Retinal pigment epithelial cell (primary cell): ENCODE measurements at regions not wholly inside any gene's neighbourhood (a gene's known extent, or its start where the extent isn't known, plus 50 kb on each side); places are given as distances from the start of the nearest gene placed in this dataset.

Experiments
- DNase-seq: peaks from one replicate; pipeline ENCODE4 v3.0.0-alpha.2; 2010; ENCODE audit warnings: low read depth
- H3K4me3 ChIP-seq: 2 replicates; pipeline ENCODE4 v1.5.1; 2011; ENCODE audit warnings: mild to moderate bottlenecking, low read length, control low read depth, moderate library complexity
- CTCF ChIP-seq: conservative IDR thresholded peaks from 2 replicates; pipeline ENCODE4 v1.5.1; 2011; ENCODE audit warnings: low read depth, low read length, control low read depth, inconsistent platforms

- no peak for TF ChIP-seq CTCF
- DNase-seq: peak; percentile 55
- peak overlapping the region; percentile 68 for H3K4me3 ChIP-seq
Measured at GRCh38 chr22:46069521-46070214, 80.7 kb upstream of the PPARA start.

- peak overlapping the region; percentile 68 for H3K4me3 ChIP-seq
- DNase-seq: no peak
- no peak for TF ChIP-seq CTCF
Measured at GRCh38 chr22:46070215-46070802, 80.0 kb upstream of the PPARA start.

GRCh38 chr22:46070803-46071450 lies 79.4 kb upstream of the PPARA start:
- peak overlapping the region; percentile 68 for H3K4me3 ChIP-seq
- no peak for DNase-seq
- no peak for TF ChIP-seq CTCF

- no peak for TF ChIP-seq CTCF
- peak; percentile 58 for DNase-seq
- peak overlapping the region; percentile 67 for H3K4me3 ChIP-seq
Measured at GRCh38 chr22:46071451-46072109, 78.7 kb upstream of the PPARA start.

DNA sequence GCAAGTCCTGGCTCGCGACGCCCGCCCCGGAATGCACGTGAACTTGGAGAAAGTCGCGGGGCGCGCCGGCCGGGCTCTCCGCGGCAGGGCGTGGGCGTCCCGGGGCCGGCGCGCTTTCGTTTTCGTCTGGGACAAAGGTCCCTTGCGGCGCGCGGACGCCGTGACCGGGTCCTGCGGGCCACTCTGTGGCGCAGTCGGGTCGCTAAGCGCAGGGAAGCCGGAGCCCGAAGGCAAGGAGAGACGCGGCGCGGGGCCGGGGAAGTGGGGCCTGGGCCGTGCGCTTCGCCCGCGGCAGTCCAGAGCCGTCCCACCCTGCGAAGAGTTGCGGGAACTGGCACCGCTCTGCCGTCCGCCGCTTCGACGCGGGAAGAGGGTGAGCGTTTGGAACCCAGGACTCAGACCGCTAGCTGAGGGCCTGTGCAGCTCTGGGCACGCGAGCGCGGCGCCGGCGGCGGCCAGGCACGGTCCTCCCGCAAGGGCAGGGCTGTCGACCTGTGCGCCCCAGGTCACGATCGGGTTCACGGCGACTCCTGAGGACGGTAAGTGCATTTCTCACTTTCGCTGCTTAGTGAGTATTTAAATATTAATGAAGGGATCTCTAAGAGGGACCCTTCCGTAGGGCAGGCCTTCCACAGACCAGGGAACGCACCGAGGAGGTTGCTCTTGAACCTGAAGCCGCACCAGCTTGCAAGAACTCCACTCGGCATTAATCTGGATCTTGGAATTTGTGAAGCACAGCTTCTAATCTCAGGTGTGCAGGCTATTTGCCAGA lies 78.0 kb upstream of the PPARA start:
- peak overlapping the region; percentile 67 for H3K4me3 ChIP-seq
- no peak for TF ChIP-seq CTCF
- no peak for DNase-seq

- TF ChIP-seq CTCF: no peak
- peak overlapping the region; percentile 67 for H3K4me3 ChIP-seq
- DNase-seq: no peak
Measured at GRCh38 chr22:46072981-46073682, 77.2 kb upstream of the PPARA start.
